ENCODE measurements at regions not wholly inside any gene's neighbourhood (a gene's known extent, or its start where the extent isn't known, plus 50 kb on each side); places are given as distances from the start of the nearest gene placed in this dataset.
"Not testable (repeated sequence)": the region's sequence is repeated elsewhere in the genome, so short reads cannot be mapped to it uniquely, and the experiment has no call there.

GRCh38 chr14:103260629-103261124 is 73.4 kb upstream of the EIF5 start:
- no peak for DNase-seq (ENCODE audit: low read depth in 2 of 2)

- no peak for DNase-seq (ENCODE audit: low read depth in 2 of 2)
Measured at GRCh38 chr14:103267226-103267910, 66.7 kb upstream of the EIF5 start.

GRCh38 chr14:103271189-103271588 is 62.8 kb upstream of the EIF5 start:
- DNase-seq (ENCODE audit: low read depth in 2 of 2): no peak

GRCh38 chr14:103273145-103273744 is 60.8 kb upstream of the EIF5 start:
- no peak for DNase-seq (ENCODE audit: low read depth in 2 of 2)

DNA sequence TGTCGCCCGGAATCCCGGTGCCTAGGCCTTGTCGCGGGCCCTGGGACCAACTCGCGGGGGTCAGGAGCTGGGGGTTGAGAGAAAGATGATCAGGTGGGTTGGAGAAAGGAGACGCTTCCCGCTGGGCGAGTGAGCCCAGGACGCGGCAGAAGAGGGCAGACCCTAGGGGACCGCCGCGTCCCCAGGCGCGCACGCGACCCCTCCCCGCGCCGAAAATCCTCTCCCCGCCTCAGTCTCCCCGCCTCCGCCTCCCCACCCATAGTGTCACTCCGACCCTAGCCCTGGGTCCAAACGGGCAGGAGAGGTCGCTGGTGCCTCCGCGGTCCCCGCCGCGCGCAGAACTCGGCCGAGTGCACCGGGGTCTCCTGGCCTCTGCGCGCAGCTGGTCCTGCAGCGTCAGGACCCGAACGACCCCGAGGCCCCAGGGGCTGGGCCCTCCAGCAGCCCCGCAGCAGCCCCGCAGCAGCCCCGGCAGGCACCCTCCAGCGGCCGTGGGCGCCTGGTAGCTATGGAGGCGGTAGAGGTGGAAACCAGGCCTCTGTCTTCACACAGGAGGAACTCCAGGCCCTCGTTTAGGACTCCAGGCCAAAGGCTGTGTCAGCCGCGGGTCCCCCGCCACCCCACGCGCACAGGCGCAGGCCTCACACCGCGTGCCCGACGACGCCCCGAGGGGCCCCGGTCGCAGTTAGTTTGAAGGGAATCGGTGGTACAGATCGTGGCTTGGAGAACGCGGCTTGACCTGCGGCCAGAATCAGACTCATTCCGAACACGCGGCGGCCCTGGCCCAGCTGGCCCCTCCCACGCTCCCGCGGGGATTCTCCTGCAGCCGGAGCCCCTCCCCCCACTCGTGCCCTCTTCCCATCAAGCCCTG is 60.1 kb upstream of the EIF5 start:
- DNase-seq (ENCODE audit: low read depth in 2 of 2): no peak

- no peak for DNase-seq (ENCODE audit: low read depth in 2 of 2)
Measured at GRCh38 chr14:103275000-103275399, 59.0 kb upstream of the EIF5 start.

DNA sequence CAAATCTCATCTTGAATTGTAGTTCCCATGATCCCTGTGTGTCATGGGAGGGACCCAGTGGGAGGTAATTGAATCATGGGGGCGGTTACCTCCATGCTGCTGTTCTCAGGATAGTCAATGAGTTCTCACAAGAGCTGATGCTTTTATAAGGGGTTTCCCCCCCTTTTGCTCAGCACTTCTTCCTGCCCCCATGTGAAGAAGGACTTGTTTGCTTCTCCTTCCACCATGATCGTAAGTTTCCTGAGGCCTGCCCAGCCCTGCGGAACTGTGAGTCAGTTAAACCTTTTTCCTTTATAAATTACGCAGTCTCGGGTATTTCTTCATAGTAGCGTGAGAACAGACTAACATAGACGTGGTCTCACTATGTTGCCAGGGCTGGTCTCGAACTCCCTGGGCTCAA is 56.1 kb upstream of the EIF5 start:
- no peak for DNase-seq (ENCODE audit: low read depth in 2 of 2)

DNA sequence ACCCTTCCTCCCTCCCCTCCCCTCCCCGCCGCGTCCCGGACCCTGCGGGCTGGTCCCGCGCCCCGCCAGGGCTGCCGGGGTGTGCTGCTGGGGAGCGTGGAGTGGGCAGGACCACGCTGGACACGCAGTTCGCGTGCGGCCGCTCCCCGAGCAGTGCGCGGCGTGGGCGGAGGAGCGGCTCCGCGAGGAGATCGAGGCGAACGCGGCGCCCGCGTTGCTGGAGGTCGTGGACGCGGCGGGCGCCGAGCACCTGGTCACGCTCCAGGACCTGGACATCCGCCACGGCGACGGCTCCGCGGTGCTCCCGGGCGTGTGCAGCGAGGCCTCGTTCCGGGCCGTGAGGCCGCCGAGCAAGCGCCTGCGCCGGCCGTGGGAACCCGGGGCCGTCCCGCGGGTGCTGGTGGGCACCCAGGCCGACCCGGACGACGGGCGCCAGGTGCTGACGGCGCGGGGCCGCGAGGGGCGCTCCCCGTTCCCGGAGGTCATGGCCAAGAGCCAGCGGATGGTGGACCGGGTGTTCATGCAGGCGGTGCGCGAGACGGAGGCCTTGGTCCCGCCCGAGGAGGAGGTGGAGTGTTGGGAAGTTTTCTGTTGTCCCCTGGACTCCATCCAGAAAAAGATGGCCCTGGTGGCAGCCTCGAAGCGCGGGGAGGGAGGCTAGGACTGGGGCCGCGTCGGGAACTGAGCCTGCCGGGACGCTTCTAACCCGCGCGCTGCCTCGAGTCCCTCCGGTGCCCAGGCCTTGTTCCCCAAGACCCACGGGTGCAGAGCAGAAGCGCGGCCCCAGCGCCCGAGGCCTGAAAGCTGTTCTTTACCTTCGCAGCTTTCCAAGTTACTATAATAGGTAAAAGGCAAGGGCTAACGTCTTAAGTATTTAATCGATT is 54.7 kb upstream of the EIF5 start:
- DNase-seq (ENCODE audit: low read depth in 2 of 2): no peak

- DNase-seq (ENCODE audit: low read depth in 2 of 2): no peak
Measured at GRCh38 chr14:103280278-103280928, 53.6 kb upstream of the EIF5 start.

- DNase-seq (ENCODE audit: low read depth in 2 of 2): no peak
Measured at GRCh38 chr14:103281496-103282231, 52.4 kb upstream of the EIF5 start.

GRCh38 chr14:103282309-103282708 is 51.7 kb upstream of the EIF5 start:
- not testable (repeated sequence) for DNase-seq (ENCODE audit: low read depth in 2 of 2)

GRCh38 chr14:103282932-103283331 is 51.1 kb upstream of the EIF5 start:
- DNase-seq (ENCODE audit: low read depth in 2 of 2): no peak

- no peak for DNase-seq (ENCODE audit: low read depth in 2 of 2)
Measured at GRCh38 chr14:103283916-103284315, 50.1 kb upstream of the EIF5 start.
